Ishikawa (cell line): ENCODE measurements at regions not wholly inside any gene's neighbourhood (a gene's known extent, or its start where the extent isn't known, plus 50 kb on each side); places are given as distances from the start of the nearest gene placed in this dataset.

Experiments used
- CREB1 ChIP-seq: IDR thresholded peaks from 2 replicates; pipeline ENCODE4 v1.6.1; 2012; ENCODE audit warnings: low read depth
- EP300 ChIP-seq: IDR thresholded peaks from 2 replicates; pipeline ENCODE4 v1.6.1; 2012; ENCODE audit warnings: borderline replicate concordance
- MAX ChIP-seq: IDR thresholded peaks from 2 replicates; pipeline ENCODE4 v1.6.1; 2012
- NFIC ChIP-seq: IDR thresholded peaks from 2 replicates; pipeline ENCODE4 v1.6.1; 2012
- RAD21 ChIP-seq: IDR thresholded peaks from 2 replicates; pipeline ENCODE4 v1.6.1; 2012; ENCODE audit warnings: low read depth
- REST ChIP-seq: IDR thresholded peaks from 2 replicates; pipeline ENCODE4 v1.6.1; 2012; ENCODE audit warnings: low read depth, mild to moderate bottlenecking
- TAF1 ChIP-seq: IDR thresholded peaks from 2 replicates; pipeline ENCODE4 v1.6.1; 2012; ENCODE audit warnings: low read depth, mild to moderate bottlenecking
- TCF12 ChIP-seq: IDR thresholded peaks from 2 replicates; pipeline ENCODE4 v1.6.1; 2012; ENCODE audit warnings: low read depth
- TEAD4 ChIP-seq: IDR thresholded peaks from 2 replicates; pipeline ENCODE4 v1.6.1; 2012
- YY1 ChIP-seq: IDR thresholded peaks from 2 replicates; pipeline ENCODE4 v1.6.1; 2012; ENCODE audit warnings: low read depth

GRCh38 chr12:61911113-61911512 is 349.1 kb upstream of the USP15 start:
- TF ChIP-seq EP300 (no peak), RAD21 (no peak), YY1 (no peak), TCF12 (no peak), CREB1 (no peak), REST (no peak), MAX (no peak), TAF1 (no peak), NFIC (no peak), TEAD4 (no peak)
